GM21786 (cell line): ENCODE measurements at regions not wholly inside any gene's neighbourhood (a gene's known extent, or its start where the extent isn't known, plus 50 kb on each side); places are given as distances from the start of the nearest gene placed in this dataset.
"Not testable (repeated sequence)": the region's sequence is repeated elsewhere in the genome, so short reads cannot be mapped to it uniquely, and the experiment has no call there.

Experiments used
- ATAC-seq: cut with Tn5 transposase; IDR thresholded peaks from one replicate; pipeline ENCODE4 v1.9.1; 2021; ENCODE audit not compliant: unreplicated experiment

GRCh38 chr7:79965946-79966345, 168.7 kb upstream of the GNAI1 start:
- ATAC-seq: no peak

- ATAC-seq: no peak
Measured at GRCh38 chr7:79964463-79964862, 170.2 kb upstream of the GNAI1 start.

GRCh38 chr7:79953130-79953529, 181.5 kb upstream of the GNAI1 start:
- ATAC-seq: no peak

DNA sequence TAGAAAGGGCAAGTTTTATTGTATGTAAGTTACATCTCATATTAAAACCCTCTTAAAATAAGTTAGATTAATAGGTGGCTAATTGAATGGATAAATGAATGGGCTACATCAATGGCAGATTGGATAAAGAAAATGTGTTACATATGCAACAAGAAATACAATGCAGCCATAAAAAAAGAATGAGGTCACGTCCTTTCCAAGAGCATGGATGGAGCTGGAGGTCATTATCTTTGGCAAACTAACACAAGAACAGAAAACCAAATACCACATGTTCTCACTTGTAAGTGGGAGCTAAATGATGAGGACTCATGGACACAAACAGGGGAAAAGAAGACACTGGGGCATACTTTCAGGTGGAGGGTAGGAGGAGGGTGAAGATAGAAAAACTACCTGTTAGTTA, 182.2 kb upstream of the GNAI1 start:
- ATAC-seq: no peak

- no peak for ATAC-seq
Measured at GRCh38 chr7:79951415-79951814, 183.2 kb upstream of the GNAI1 start.

GRCh38 chr7:79949778-79950177, 184.9 kb upstream of the GNAI1 start:
- no peak for ATAC-seq

GRCh38 chr7:79936281-79936983, 198.2 kb upstream of the GNAI1 start:
- ATAC-seq: no peak

DNA sequence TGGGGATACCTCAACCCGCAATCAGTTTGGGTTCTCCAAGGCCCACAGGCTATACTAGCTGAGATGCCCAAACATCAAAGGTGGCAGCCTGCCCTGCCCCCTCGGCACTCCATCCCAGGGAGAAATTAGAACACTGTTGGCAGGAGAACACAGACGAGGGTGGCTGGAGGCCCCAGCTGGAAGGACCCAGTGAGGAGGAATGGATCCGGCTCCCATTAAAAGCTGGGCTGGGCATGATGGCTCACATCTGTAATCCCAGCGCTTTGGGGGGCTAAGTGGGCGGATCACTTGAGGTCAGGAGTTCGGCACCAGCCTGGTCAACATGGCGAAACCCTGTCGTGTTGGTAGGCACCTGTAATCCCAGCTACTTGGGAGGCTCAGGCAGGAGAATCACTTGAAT, 199.9 kb upstream of the GNAI1 start:
- ATAC-seq: no peak

DNA sequence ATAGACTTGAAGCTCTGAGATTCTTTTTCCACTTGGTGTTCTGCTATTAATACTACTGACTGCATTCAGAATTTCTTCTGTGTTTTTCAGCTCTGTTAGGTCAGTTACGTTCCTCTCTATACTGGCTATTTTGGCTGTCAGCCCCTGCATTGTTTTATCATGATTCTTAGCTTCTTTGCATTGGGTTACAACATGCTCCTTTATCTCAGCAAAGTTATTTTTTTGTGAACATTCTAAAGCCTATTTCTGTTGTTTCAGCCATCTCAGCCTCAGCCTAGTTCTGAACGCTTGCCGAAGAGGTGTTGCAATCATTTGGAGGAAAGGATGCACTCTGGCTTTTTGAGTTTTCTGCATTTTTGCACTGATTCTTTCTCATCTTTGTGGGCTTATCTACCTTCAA, 201.5 kb upstream of the GNAI1 start:
- no peak for ATAC-seq

DNA sequence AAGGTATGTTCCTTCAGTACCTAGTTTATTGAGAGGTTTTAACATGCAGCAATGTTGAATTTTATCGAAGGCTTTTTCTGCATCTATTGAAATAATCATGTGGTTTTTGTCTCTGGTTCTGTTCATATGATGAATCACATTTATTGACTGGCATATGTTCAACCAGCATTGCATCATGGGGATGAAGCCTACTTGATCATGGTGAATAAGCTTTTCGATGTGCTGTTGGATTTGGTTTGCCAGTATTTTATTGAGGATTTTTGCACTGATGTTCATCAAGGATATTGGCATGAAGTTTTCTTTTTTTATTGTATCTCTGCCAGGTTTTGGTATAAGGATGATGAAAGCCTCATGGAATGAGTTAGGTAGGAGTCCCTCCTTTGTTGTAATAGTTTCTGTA, 204.0 kb upstream of the GNAI1 start:
- no peak for ATAC-seq

DNA sequence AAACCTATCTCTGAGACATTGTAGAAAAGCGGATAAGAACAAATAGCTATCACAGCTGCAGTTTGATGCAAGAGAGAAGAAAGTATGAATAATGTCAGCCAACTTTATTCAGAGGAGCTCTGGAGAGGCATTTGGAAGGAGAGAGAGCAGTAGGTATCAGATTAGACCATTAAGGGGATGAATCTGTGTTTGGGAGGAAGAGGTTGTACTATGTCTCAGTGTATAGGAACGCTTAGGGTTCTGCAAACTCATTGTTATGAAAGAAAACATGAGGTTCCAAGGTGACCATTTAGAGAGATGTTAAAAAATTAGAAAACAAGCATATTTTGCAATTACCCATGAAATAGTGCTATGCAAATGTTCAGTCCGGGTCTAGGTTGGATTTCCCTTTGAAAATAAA, 207.5 kb upstream of the GNAI1 start:
- ATAC-seq: no peak

- ATAC-seq: no peak
Measured at GRCh38 chr7:79923953-79924352, 210.7 kb upstream of the GNAI1 start.

DNA sequence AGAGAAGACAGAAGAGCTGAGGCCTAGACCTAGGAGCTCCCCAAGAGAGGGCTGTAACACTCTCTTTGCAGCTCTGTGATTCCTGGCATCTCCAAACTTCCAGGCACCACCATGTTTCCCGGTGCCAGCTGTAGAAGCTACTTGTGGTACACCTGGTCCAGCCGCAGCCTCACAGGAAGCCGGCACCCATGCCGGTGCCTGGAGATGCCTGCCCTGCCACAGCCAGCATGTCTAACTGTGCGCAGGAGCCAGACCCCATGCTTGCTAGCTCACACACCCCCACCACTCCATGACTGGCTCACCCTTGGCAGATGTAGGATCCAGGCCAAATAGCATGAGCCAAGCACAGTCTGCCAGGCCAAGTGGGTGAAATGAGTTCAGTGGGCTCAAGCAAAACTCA, 211.7 kb upstream of the GNAI1 start:
- no peak for ATAC-seq

DNA sequence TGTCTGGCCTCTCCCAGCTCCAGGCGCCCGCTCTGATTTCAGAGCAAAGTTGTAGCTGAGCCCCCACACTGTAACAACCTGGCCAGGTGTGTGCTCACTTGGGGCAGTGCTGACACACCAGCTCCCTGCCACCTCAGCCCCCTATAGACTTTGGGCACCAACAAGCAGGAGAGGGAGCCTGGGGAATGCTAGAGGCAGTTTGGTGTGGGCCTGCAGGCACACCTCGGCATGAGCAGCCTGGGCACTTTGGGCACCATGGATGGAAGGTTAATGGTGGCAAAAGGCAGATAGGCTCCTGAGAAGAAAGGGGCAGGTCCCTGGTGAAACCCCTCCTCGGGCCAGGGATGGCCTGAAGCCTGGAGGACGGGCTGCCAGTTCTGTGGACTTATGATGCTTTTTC, 212.7 kb upstream of the GNAI1 start:
- ATAC-seq: no peak

DNA sequence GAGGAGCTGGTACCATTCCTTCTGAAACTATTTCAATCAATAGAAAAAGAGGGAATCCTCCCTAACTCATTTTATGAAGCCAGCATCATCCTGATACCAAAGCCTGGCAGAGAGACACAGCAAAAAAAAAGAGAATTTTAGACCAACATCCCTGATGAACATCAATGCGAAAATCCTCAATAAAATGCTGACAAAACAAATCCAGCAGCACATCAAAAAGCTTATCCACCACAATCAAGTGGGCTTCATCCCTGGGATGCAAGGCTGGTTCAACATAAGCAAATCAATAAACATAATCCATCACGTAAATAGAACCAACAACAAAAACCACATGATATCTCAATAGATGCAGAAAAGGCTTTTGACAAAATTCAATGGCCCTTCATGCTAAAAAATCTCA, 216.0 kb upstream of the GNAI1 start:
- not testable (repeated sequence) for ATAC-seq

DNA sequence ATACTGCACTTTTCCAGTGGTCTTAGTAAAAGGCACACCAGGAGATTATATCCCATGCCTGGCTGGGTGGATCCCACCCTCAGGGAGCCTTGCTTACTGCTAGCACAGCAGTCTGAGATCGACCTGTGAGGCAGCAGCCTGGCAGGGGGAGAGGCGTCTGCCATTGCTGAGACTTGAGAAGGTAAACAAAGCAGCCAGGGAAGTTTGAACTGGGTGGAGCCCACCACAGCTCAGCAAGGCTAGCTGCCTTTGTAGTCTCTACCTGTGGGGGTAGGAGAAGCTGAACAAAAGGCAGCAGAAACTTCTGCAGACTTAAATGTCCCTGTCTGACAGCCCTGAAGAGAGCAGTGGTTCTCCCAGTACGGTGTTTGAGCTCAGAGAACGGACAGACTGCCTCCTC, 219.3 kb upstream of the GNAI1 start:
- ATAC-seq: not testable (repeated sequence)

GRCh38 chr7:79912213-79912633, 222.4 kb upstream of the GNAI1 start:
- ATAC-seq: no peak

- no peak for ATAC-seq
Measured at GRCh38 chr7:79911420-79911819, 223.2 kb upstream of the GNAI1 start.

DNA sequence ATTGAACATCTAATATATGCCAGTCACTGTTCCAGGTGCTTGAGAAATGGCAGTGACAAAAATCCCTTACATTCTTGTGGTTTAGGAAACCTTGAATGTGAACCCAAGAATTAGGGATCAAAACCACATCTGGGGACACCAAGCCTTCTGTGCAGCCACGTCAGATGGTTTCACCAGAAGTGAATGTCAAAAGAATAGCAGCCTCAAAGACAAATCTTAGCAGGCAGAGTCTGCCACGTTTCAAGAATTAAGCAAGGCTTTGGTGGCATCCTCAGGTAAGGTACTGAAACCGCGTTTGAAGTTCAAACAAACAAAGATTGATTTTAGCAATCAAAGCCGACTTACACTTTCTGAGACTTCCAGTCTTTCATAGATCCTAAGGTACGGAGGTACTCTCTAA, 225.5 kb upstream of the GNAI1 start:
- no peak for ATAC-seq

- ATAC-seq: no peak
Measured at GRCh38 chr7:79897166-79897565, 237.5 kb upstream of the GNAI1 start.

GRCh38 chr7:79893991-79894390, 240.6 kb upstream of the GNAI1 start:
- no peak for ATAC-seq

DNA sequence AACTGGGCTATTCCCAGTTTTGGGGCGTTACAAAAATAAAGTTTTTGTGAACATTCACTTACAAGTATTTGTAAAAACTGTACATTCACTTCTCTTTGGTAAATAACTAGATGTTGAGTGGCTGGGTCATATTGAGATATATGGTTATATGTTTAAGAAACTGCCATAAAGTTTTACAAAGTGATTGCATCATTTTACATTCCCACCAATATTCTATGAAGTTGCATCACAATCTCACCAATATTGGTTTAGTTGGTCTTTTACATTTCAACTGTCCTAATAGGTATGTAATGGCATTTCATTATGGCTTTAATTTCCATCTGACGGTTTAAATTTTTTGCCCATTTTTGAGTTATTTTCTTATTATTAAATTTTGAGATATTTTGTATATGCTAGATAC, 251.7 kb upstream of the GNAI1 start:
- no peak for ATAC-seq

DNA sequence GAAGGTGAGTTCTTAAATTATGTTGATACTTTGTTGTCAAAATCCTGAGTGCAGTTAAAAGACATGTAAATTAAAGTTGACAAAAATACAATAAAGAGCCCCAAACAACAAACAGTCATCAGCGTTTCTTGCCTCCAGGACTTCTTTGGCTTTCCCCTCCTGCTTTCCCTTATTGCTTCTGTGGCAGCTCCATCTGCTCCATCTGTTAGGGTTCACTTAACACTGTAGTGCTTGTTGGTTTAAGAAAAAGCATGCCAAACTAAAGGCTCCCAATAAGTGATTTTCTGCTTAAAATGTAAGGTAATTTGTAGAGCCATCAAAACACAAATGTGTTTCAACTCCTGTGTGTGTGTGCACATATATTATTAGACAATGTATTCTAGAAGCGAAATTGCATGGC, 254.3 kb upstream of the GNAI1 start:
- no peak for ATAC-seq
